MCF 10A (cell line): ENCODE measurements at regions not wholly inside any gene's neighbourhood (a gene's known extent, or its start where the extent isn't known, plus 50 kb on each side); places are given as distances from the start of the nearest gene placed in this dataset.
A peak's percentile ranks its signal among the peaks of the same experiment; 100 is the strongest.
"Not testable (repeated sequence)": the region's sequence is repeated elsewhere in the genome, so short reads cannot be mapped to it uniquely, and the experiment has no call there.

Source experiments
- BruUV-seq: library from RNA; stranded (reverse); fragments of 400-500 nt; replicated peaks from 2 replicates; lab custom pipeline; 2021; lab: Mats Ljungman, UMichigan
- CTCF ChIA-PET: fragments of 300-600 bp; sonication (Branson Sonifier 250); formaldehyde crosslinking; extraction: SDS; loops from one replicate; lab custom pipeline; 2021; ENCODE audit warnings: antibody characterized with exemption, inconsistent platforms; lab: Yijun Ruan, JAX
- POLR2A ChIA-PET: fragments of 300-600, 350-650 bp; sonication (Branson Sonifier 250); formaldehyde crosslinking; extraction: SDS; loops from one replicate; lab custom pipeline; 2020; ENCODE audit warnings: antibody characterized with exemption, inconsistent platforms; lab: Yijun Ruan, JAX
- DNase-seq: peaks from one replicate; pipeline ENCODE4 v3.0.0-alpha.2; 2018; ENCODE audit not compliant: unreplicated experiment
- H3K27ac Mint-ChIP-seq: one replicate; pipeline ENCODE4 v1.8.0; 2022; ENCODE audit warnings: mild to moderate bottlenecking, low read depth, mixed read lengths; ENCODE audit not compliant: unreplicated experiment
- H3K27me3 Mint-ChIP-seq: one replicate; pipeline ENCODE4 v1.8.0; 2022; ENCODE audit warnings: mixed read lengths; ENCODE audit not compliant: insufficient read depth, unreplicated experiment
- H3K36me3 Mint-ChIP-seq: one replicate; pipeline ENCODE4 v1.8.0; 2022; ENCODE audit warnings: mild to moderate bottlenecking, moderate library complexity, mixed read lengths; ENCODE audit not compliant: insufficient read depth, unreplicated experiment
- H3K4me1 Mint-ChIP-seq: one replicate; pipeline ENCODE4 v1.8.0; 2022; ENCODE audit warnings: mixed read lengths; ENCODE audit not compliant: insufficient read depth, unreplicated experiment
- H3K4me3 Mint-ChIP-seq: one replicate; pipeline ENCODE4 v1.8.0; 2022; ENCODE audit warnings: mild to moderate bottlenecking, moderate library complexity, mixed read lengths; ENCODE audit not compliant: unreplicated experiment
- H3K9me3 Mint-ChIP-seq: one replicate; pipeline ENCODE4 v1.8.0; 2022; ENCODE audit warnings: mixed read lengths; ENCODE audit not compliant: unreplicated experiment
- CTCF ChIP-seq: fragments of 200-600 bp; IDR thresholded peaks from one replicate; pipeline ENCODE4 v1.8.0; 2022; ENCODE audit warnings: antibody characterized with exemption, mild to moderate bottlenecking; ENCODE audit not compliant: unreplicated experiment
- intact Hi-C: fragments of 100-400 bp; cut with micrococcal nuclease; formaldehyde crosslinking; loops from 2 replicates; pipeline ENCODE4 v1.14.1; 2022

GRCh38 chr6:30814146-30815040 is 69.9 kb upstream of the DDR1 start:
- H3K4me3 Mint-ChIP-seq: no peak overlapping the region
- no peaks in the 10 kb centered on the region for H3K27me3 Mint-ChIP-seq
- DNase-seq: peak; percentile 88
- intact Hi-C loops: loop anchor here (1.0 kb wide), 1 partner anchor 45 kb away; no protein-coding TSS in a partner anchor
- H3K9me3 Mint-ChIP-seq: no peaks in the 10 kb centered on the region
- no TSS peak for BruUV-seq
- H3K36me3 Mint-ChIP-seq: no peaks in the 10 kb centered on the region
- H3K27ac Mint-ChIP-seq: peak overlapping the region; percentile 92
- no peak for TF ChIP-seq CTCF
- peaks cover 39% of the 10 kb centered on the region for H3K4me1 Mint-ChIP-seq
- CTCF ChIA-PET: interaction anchor here (0.7 to 1.6 kb wide), 6 partner anchors 13 to 185 kb away, joined by 3 to 4 read pairs (median 4); no protein-coding TSS in a partner anchor
- POLR2A ChIA-PET: interaction anchor here (0.6 to 5.8 kb wide), 13 partner anchors 13 to 200 kb away, joined by 3 to 44 read pairs (median 5); partner anchors contain the start of gene IER3

- H3K4me1 Mint-ChIP-seq: peaks cover 35% of the 10 kb centered on the region
- ChIA-PET CTCF (interaction anchor here (1.1 kb wide), 1 partner anchor 85 kb away, joined by 3 read pairs; no protein-coding TSS in a partner anchor), POLR2A (interaction anchor here (0.7 to 5.8 kb wide), 9 partner anchors 8 to 199 kb away, joined by 3 to 44 read pairs (median 8); partner anchors contain the start of gene IER3)
- no peaks in the 10 kb centered on the region for H3K9me3 Mint-ChIP-seq
- BruUV-seq: no TSS peak
- H3K27me3 Mint-ChIP-seq: no peaks in the 10 kb centered on the region
- TF ChIP-seq CTCF: no peak
- intact Hi-C loops: loop anchor here (1.0 kb wide), 1 partner anchor 44 kb away; no protein-coding TSS in a partner anchor
- peaks cover 4% of the 10 kb centered on the region for H3K36me3 Mint-ChIP-seq
- peak overlapping the region; percentile 92 for H3K27ac Mint-ChIP-seq
- H3K4me3 Mint-ChIP-seq: no peak overlapping the region
- DNase-seq: peak; percentile 53
These were observed 69.3 kb upstream of the IER3 start for GRCh38 chr6:30813631-30814145.

DNA sequence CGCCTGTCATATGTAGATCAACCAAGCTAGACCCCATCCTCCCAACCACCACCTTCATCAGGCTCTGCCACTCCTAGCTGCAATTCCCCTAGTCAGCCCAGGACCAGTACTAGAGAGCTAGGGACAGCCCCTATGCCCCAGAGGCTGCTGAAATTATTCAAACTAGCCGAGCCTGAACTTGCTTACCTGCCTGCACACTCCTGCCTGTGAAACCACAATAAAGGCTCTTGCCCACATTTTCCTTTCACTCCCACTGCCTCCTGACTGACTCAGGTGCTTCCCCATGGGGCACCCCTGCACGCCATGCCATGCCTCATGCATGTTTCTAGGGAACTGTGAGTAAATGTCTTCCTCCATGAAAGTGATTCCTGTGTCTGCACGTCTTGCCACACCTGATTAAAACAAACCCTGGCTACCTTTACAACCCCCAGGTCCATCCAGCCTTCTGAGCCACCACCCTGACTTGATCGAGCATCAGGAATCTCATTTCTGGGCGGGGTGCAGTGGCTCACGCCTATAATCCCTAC is 66.5 kb upstream of the IER3 start:
- POLR2A ChIA-PET: interaction anchor here (0.7 to 5.8 kb wide), 12 partner anchors 12 to 193 kb away, joined by 3 to 44 read pairs (median 4); partner anchors contain the start of genes IER3, MRPS18B and PPP1R10
- H3K4me3 Mint-ChIP-seq: no peak overlapping the region
- no peaks in the 10 kb centered on the region for H3K9me3 Mint-ChIP-seq
- peak; percentile 96 for DNase-seq
- BruUV-seq: no TSS peak
- H3K27me3 Mint-ChIP-seq: no peaks in the 10 kb centered on the region
- peaks cover 28% of the 10 kb centered on the region for H3K4me1 Mint-ChIP-seq
- CTCF ChIA-PET: interaction anchor here (0.6 to 1.5 kb wide), 5 partner anchors 9 to 79 kb away, joined by 4 to 8 read pairs (median 4); no protein-coding TSS in a partner anchor
- intact Hi-C loops: no loop called here
- H3K36me3 Mint-ChIP-seq: peaks cover 4% of the 10 kb centered on the region
- peak overlapping the region; percentile 3 for H3K27ac Mint-ChIP-seq
- no peak for TF ChIP-seq CTCF

DNA sequence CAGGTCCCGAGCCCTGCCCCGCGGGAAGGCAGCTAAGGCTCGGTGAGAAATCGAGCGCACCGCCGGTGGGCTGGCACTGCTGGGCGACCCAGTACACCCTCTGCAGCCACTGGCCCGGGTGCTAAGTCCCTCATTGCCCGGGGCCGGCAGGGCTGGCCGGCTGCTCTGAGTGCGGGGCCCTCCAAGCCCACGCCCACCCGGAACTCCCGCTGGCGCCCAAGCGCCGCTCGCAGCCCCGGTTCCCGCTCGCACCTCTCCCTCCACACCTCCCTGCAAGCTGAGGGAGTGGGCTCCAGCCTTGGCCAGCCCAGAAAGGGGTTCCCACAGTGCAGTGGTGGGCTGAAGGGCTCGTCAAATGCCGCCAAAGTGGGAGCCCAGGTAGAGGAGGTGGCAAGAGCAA is 63.2 kb upstream of the IER3 start:
- H3K27ac Mint-ChIP-seq, POLR2A ChIA-PET, BruUV-seq, DNase-seq, H3K4me1 Mint-ChIP-seq, intact Hi-C loops, H3K36me3 Mint-ChIP-seq, H3K9me3 Mint-ChIP-seq, H3K27me3 Mint-ChIP-seq, H3K4me3 Mint-ChIP-seq, CTCF ChIA-PET: not testable (repeated sequence)
